AG09319 (cell line): ENCODE measurements at regions not wholly inside any gene's neighbourhood (a gene's known extent, or its start where the extent isn't known, plus 50 kb on each side); places are given as distances from the start of the nearest gene placed in this dataset.

Experiments
- DNase-seq: peaks from one replicate; pipeline ENCODE4 v3.0.0-alpha.2; 2010; ENCODE audit warnings: low read depth; ENCODE audit errors: extremely low read depth
- TF ChIP-seq, protein P1 (sequence below): IDR thresholded peaks from 2 replicates; pipeline ENCODE4 v1.5.1; 2011; ENCODE audit warnings: low read depth, mild to moderate bottlenecking, inconsistent platforms, low read length, moderate library complexity

DNA sequence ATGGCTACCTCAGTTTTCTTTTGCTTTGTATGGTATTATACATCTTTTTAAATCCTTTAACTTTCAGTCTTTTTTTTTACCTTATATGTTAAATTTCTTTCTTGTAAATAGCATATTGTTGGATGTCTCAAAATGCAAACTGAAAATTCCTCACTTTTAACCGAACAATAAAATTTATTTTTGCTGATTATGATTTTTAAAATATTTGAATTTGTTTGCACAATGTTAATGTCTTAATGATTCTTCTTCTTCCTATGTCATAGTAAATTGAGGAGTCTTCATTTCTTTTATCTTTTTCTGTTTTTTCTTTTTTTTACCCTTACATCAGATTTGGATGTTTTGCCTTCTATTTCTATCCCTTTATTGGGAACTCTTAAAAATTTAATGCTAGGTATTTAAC is 574.2 kb upstream of the CDH4 start:
- no peak for DNase-seq
- TF ChIP-seq, protein P1, sequence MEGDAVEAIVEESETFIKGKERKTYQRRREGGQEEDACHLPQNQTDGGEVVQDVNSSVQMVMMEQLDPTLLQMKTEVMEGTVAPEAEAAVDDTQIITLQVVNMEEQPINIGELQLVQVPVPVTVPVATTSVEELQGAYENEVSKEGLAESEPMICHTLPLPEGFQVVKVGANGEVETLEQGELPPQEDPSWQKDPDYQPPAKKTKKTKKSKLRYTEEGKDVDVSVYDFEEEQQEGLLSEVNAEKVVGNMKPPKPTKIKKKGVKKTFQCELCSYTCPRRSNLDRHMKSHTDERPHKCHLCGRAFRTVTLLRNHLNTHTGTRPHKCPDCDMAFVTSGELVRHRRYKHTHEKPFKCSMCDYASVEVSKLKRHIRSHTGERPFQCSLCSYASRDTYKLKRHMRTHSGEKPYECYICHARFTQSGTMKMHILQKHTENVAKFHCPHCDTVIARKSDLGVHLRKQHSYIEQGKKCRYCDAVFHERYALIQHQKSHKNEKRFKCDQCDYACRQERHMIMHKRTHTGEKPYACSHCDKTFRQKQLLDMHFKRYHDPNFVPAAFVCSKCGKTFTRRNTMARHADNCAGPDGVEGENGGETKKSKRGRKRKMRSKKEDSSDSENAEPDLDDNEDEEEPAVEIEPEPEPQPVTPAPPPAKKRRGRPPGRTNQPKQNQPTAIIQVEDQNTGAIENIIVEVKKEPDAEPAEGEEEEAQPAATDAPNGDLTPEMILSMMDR = no peak

DNA sequence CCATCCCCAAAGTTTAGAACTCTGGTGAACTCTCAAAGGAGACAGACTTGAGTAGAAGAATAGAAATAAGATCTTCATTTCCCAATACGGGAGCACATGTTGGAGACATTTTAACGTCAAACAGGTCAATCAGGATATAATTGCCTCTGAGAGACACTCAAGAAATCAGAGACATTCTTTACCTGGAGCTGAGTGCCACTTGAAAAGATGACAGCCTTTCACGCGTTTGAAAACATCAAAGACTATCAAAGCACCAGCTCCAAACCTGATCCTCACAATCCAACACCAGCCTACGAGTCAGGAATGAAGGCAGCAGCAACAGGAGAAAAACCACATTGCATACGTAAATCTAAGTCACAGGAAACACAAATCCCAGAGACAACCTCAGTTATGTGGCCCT is 571.5 kb upstream of the CDH4 start:
- DNase-seq = no peak
- TF ChIP-seq, protein P1 = no peak

DNA sequence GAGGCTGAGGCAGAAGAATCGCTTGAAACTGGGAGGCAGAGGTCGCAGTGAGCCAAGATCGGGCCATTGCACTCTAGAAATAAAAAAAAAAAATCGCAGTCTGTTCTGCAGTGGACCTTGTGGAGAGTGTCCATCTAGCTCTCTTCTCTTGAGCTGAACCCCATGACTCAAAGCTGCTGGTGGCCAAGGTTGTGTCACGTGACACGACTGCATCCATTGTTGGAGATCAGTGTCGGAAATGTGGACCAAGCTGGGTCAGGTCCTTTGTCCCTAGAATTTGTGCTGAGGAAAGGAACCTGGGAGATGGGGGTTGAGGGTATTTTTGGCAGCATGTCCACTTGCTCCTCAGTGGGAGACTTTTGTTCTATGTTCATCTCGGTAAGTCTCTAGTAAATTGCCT is 564.8 kb upstream of the CDH4 start:
- TF ChIP-seq, protein P1 = no peak
- no peak for DNase-seq

DNA sequence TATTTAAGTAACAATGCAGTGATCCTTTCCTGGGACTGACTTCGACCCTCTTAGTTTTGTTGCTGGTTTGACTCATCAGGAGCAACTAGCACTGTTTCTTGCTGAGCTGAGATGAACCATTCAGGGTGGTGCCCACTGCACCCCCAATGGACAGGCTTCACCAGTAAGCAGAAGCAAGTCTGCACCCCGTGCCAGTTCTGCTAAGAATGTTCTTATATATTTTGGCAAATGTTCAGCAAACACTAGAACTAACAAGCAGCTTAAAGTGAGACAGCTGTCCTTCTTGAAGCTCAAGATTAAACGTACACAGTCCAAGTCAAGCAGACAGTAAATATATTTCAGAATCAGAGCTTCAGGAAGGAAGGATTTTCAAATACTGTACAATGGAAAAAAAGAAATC is 561.3 kb upstream of the CDH4 start:
- DNase-seq = no peak
- TF ChIP-seq, protein P1 = no peak

DNA sequence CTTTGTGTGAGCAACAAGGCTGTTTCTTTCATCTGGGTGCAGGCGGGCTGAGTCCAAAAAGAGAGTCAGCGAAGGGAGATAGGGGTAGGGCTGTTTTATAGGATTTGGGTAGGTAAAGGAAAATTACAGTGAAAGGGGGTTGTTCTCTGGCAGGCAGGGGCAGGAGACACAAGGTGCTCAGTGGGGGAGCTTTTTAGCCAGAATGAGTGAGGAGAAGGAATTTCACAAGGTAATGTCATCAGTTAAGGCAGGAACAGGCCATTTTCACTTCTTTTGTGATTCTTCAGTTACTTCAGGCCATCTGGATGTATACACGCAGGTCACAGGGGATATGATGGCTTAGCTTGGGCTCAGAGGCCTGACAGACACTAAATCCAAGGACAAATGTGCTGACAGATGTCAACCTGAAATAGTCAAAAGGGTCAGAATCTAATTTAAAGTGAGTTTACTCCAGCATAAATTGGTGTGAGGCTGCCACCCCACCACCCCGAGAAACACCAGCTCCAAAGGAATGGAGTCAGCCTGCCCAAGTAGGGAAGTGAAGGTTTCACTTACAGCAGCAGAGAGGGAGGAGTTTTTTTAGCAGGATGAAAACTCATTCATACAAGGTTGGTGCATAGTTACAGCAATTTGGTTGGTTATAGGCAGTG is 560.0 kb upstream of the CDH4 start:
- no peak for DNase-seq
- TF ChIP-seq, protein P1 = no peak

DNA sequence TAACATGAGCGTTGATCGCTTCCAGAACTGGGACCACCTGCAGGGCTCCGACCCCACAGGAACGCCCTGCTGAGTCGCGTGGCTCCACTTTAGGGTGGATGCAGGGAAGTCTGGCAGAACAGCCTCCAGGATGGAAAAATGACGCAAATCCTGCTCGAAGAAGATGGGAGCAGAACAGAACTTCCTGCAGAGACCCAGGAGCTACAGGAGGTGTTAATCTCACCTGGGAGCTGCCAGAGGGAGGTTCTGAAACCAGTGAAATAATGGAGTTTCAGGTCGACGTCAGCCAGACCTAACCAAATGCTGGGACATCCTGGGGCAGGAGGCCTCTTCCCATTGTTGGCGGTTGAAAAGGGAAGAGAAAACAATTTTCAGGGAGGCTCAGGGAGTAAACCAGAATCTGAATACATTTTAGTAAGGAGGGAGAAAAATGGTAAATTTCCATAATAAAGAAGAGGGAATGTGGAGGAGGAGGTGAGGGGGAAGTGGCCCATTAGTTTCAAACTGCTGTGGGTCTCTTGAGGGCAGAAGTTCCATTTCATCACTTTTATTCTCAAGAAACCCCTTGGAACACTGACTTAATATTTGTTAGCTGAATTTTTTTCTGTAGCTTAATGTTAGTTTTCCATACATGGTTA is 558.4 kb upstream of the CDH4 start:
- TF ChIP-seq, protein P1 = no peak
- no peak for DNase-seq

DNA sequence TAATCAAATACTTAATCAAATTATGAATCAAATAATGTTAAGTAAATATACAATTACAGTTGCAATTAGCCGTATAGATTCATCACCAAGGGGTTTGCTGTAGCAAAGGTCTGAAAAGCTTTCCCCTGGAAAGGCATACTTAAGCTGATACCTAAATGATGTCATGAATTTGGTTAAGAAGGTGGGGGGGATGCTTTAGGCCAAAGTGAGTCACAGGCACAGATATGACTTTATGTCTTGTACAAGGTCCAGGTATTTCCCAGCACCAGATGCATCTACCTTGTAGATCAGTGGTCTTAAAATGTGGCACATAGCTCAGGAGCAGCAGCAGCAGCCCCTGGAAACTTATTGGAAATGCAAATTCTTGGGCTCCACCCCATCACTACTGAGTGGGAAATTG is 557.3 kb upstream of the CDH4 start:
- TF ChIP-seq, protein P1 = no peak
- no peak for DNase-seq
